ENCODE measurements at regions not wholly inside any gene's neighbourhood (a gene's known extent, or its start where the extent isn't known, plus 50 kb on each side); places are given as distances from the start of the nearest gene placed in this dataset.

DNA sequence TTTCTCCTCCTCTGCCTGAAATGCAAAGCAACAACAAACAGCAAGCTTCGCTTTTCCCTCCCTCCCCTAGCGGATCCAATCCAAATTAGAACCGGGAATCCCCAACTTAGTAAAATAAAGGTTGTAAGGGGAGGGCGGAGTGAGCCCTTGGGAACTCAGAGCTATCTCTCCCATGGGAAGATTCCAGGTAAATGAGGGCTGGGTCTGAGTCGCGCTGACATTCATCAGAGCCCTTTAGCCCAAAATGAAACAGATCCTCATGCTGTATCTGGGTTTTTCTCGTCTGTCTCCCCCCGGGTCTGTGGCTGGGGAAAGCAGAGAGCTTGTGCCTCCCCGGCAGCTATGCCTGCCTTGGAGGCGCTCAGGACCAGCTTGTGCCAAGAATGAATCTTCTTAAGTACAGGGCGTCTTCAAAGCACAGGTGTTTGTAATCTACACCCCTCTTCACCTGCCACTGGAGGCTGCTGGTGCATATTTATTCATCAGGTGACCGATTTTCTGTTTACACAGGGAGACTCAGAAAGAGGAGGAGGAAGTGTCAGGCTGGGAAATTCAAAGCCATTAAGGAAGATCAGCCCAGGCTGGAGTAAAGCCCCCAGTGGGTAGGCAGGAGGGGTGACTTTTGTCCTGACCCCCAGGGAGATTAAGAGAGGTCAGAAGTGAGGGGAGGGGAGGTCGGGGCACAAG, 55.0 kb upstream of the GSE1 start:
- Mint-ChIP-seq H3K27me3 (no peaks in the 10 kb centered on the region), H3K4me1 (peaks cover 45 to 66% (median 66%) of the 10 kb centered on the region in 3 donors), H3K9me3 (no peaks in the 10 kb centered on the region), H3K36me3 (no peaks in the 10 kb centered on the region), H3K4me3 (peak overlapping the region; percentile 87 to 99 (median 94)), H3K27ac (peak overlapping the region; percentile 77 to 97 (median 96))
- DNase-seq: no peak
- ATAC-seq (ENCODE audit: low read depth in 2 of 2): no peak

DNA sequence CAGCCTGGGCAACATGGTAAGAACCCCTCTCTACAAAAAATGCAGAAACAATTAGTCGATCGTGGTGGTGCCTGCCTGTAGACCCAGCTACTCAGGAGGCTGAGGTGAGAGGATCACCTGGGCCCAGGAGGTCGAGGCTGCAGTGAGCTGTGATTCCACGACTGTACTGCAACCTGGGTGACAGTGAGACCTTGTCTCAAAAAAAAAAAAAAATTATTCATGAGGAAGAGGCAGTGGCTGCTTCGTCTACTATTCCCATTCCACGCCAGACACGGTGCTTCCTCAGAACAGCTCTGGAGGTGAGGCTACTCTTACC, 52.2 kb upstream of the GSE1 start:
- Mint-ChIP-seq H3K4me1 (peaks cover 52 to 76% (median 72%) of the 10 kb centered on the region in 3 donors), H3K27ac (peak overlapping the region in 2 of 6 donors; percentile 21 to 53), H3K4me3 (peak overlapping the region in 1 of 8 donors; percentile 36), H3K9me3 (no peaks in the 10 kb centered on the region), H3K27me3 (no peaks in the 10 kb centered on the region), H3K36me3 (no peaks in the 10 kb centered on the region)
- DNase-seq: no peak
- no peak for ATAC-seq (ENCODE audit: low read depth in 2 of 2)

DNA sequence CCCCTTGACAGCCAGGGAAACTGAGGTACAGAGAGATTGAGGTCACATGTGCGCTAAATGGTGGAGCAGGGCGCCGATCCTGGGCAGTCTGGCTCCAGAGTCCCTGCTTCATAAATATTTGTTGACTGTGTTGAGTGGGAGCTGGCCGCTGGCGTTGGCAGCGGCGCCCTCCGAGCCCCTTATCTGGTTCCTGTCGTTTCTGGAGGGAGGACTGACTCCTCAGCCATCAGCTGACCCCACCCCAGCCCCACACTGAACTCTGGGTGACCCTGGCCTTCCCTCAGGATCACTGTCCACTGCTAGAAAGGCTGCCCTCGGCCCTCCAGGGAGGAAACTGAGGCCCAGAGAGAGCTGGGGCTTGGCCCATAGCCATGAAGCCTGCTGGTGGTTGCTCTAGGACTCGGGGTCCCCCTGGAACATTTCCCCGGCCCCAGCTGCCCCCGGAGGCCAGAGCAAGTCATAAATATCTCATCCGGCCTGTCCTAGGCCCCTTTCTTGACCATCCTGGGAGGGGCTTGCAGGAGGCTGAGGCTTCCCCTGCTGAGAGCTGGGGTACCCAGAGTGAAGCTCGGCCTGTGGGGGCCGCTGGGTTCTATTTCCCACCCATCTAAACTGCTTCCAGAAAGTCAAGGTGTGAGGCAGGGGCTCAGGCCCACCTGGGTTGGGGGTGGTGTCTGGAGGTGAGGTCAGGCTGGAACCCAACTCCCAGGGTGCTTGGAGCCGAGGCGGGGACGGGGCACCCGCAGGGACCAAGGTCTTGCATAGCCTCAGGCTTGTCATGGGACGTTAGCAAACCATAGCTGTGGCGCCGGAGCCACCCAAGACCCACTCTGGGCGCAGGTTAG, 51.7 kb upstream of the GSE1 start:
- no peaks in the 10 kb centered on the region for H3K27me3 Mint-ChIP-seq

DNA sequence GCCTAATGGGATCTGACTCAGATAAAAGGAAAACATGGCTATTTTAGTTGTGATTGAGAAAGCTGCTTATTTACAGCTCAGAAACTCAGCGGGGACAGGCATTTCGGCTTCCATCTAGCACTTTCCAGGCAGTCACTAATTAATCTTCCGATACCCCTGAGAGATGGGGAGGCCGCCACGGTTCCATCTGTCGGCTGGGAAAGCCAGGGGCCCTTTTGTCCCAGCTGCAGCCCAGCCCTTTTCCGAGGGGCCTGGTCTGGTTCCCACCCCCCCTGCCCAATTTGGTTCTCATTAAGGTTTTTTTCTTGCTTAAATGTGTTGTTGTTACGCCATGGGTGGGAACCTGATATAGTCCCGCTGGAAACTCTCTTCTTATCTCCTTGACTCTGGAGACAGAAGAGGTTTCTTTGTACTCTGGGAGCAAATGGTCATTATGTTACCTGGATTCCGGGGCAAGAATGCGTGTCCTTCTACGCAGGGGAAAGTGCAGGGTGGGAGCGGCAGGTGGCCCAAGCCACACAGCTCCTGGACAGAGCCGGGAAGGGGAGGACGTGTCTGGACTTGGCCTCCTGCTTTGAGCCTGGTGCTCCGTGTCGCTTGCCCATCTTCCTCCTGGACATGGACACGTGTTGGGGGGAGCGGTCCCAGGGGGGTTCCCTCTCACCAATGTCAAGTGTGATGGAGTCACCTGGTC, 50.9 kb upstream of the GSE1 start:
- no peaks in the 10 kb centered on the region for H3K36me3 Mint-ChIP-seq
- H3K27me3 Mint-ChIP-seq: no peaks in the 10 kb centered on the region
- peaks cover 56 to 85% (median 78%) of the 10 kb centered on the region in 3 donors for H3K4me1 Mint-ChIP-seq
- DNase-seq (no peak), ATAC-seq (ENCODE audit: low read depth in 2 of 2) (no peak)
- peak overlapping the region in 3 of 6 donors; percentile 41 to 61 (median 47) for H3K27ac Mint-ChIP-seq
- no peaks in the 10 kb centered on the region for H3K9me3 Mint-ChIP-seq
- peak overlapping the region in 1 of 8 donors; percentile 20 for H3K4me3 Mint-ChIP-seq

More for the DNA sequence above, 51.7 kb upstream of the GSE1 start:
- no peak for DNase-seq
- no peaks in the 10 kb centered on the region for H3K36me3 Mint-ChIP-seq
- peak overlapping the region in 2 of 8 donors; percentile 20 to 36 for H3K4me3 Mint-ChIP-seq
- peaks cover 53 to 80% (median 75%) of the 10 kb centered on the region in 3 donors for H3K4me1 Mint-ChIP-seq
- peak overlapping the region in 2 of 6 donors; percentile 53 to 61 for H3K27ac Mint-ChIP-seq
- ATAC-seq (ENCODE audit: low read depth in 2 of 2): no peak
- H3K9me3 Mint-ChIP-seq: no peaks in the 10 kb centered on the region

DNA sequence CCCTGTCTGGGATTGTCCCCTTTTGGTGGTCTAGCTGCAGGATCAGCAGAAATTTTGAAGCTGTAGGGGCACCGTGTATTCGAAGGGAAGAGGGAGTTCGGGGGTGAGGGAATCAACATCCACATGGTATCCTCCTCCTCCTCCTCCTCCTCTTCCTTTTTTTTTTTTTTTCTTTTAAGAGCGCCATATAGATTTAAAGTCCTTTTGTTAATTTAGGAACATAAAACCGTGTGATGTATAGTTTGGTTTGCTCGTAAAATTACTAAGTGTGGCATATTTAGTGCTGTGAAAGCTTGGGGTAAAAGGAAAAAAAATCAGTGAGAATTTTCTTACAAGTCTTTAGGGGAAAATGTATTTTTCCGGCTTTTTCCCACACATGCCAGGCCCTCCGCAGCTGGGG, 50.1 kb upstream of the GSE1 start:
- Mint-ChIP-seq H3K36me3 (no peaks in the 10 kb centered on the region), H3K4me1 (peaks cover 52 to 85% (median 77%) of the 10 kb centered on the region in 3 donors), H3K27ac (peak overlapping the region in 3 of 6 donors; percentile 21 to 70 (median 41)), H3K27me3 (no peaks in the 10 kb centered on the region), H3K9me3 (no peaks in the 10 kb centered on the region), H3K4me3 (peak overlapping the region in 1 of 8 donors; percentile 59)
- ATAC-seq (ENCODE audit: low read depth in 2 of 2) (no peak), DNase-seq (no peak)

Measured in naive B cell (primary cell).